Stimulated activated CD4-positive, alpha-beta T cell treated with anti-CD3 and anti-CD28 coated beads, Interleukin-15, amount 100 ng/mL, for 24 hours (primary cell): ENCODE measurements at regions not wholly inside any gene's neighbourhood (a gene's known extent, or its start where the extent isn't known, plus 50 kb on each side); places are given as distances from the start of the nearest gene placed in this dataset.

Experiments used
- DNase-seq: peaks from one replicate; pipeline ENCODE4 v3.0.0-alpha.2; 2020

DNA sequence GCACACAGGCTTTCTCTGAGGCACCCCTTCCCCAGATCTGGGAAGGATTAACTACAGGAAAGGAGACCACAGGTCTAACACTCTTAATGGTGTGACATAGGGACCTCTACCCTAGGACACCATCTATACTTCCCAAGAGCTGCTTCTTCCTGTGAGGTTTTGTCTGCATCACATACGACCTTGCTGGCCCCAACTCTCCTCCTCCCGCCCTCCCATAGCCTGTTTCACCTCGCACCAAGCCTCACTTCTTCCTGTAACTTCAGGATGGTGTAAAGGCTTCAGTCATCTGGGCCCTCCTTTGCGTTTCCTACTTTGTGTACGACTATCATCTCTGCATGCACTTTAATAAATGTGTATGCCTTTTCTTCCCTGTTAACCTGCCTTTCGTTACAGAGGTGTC lies 274.3 kb downstream of the KLF6 start:
- DNase-seq, result no peak

DNA sequence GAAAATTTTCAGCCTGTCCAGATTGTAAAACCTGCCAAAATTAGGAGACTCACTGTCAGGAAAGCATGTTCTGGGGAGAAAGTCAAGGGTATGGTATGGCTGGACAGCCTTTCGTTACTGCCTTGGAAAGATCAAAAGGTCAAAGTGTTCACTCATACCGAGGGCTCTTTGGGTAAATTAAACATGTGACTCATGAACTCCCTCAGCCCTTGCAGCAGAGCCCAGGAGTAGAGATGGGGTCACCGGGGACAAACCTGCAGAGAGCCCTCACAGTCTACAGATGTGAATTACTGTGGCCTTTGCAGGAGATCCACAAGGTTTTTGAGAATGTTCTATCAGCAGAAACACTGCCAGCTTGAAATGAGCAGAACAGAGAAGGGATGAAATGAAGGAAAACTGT lies 275.7 kb downstream of the KLF6 start:
- no peak for DNase-seq

DNA sequence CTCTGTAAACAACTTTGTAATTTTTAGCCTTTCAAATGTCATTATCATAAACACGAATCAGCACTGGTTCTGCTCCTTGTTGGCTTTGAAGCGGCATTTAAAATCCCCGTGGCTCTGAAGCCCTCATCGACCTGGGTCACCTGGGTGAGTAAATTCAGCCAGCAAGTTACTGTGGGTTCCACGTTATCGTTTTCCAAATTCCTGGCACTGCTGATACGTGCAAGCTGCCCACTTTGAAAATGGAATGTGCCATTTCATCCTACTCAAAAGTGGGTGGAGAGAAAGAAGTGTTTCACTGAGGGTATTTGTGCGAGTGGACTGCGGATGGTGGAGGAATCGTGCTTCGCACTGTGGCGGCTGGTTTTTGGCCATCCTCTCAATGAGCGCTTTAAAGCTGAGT lies 281.7 kb downstream of the KLF6 start:
- DNase-seq, result no peak

DNA sequence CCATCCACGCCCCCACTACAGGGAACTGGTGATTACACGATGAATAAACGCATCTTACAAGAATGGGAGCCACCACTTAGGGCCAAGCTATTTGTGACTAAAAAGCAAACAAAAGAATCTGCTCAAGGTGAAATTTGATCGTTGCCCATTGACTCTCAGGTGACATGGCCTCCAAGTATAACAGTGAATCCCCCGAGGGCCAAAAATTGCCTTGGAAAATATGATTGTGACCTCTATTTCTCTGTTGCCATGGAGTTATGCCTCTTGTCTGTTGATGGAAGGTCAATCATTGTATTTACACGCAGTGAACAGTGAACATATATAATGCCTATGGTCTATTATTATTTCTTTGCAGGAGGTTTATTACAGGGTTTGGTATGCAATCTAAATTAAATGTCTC lies 282.3 kb downstream of the KLF6 start:
- DNase-seq, result no peak

GRCh38 chr10:3500408-3500856 lies 284.6 kb downstream of the KLF6 start:
- no peak for DNase-seq

GRCh38 chr10:3499120-3499519 lies 285.9 kb downstream of the KLF6 start:
- no peak for DNase-seq

GRCh38 chr10:3497581-3497980 lies 287.4 kb downstream of the KLF6 start:
- no peak for DNase-seq

GRCh38 chr10:3496138-3496537 lies 288.9 kb downstream of the KLF6 start:
- DNase-seq, result no peak

GRCh38 chr10:3495281-3495680 lies 289.7 kb downstream of the KLF6 start:
- DNase-seq, result no peak

DNA sequence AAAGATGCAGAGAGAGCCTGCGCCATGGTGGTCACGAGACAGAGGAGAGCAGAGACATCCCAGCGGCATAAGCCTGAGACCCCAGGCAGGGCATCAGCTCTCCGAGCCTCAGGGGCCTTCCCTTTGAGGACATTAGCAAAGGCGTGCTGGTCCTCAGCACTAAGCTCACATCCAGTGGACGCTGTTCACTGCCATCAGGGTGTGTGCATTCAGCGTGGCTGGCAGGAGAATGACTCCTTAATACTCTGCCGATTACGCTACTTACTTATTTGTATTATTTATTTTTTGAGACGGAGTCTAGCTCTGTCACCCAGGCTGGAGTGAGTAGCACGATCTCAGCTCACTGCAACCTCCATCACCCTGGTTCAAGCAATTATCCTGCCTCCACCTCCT lies 290.2 kb downstream of the KLF6 start:
- DNase-seq, result no peak

DNA sequence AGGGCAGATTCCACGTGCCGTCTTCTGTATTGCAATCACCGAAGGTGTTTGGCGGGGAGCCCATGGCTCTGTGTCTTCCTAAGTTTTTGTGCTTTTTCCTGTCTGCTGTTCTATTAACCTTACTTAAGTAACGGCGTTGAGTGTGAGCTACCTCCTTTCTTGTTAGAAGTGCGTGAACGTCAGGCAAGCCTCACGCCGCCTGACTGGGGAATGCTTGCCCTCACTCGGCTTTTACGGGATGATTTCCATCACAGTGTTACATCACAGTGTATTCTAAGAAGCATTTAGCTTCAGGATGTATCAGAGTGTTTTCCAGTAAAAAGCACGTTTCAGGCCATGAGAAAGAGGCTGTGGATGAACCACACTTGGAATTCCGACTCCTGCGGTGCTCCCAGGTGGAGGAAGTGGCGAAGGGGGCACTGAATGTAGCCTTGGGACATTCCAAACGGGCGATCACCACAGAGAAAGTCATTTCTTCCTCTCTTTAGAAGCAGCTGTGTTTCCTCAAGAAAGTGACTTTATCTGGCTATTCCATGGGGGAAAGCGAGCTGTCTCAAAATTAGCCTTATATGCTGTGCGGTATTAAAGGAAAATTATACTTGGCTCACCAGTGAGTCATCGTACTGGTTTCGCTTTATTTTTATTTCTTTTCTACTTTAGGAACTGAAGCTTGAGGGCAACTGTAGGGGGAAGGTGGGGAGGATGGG lies 290.7 kb downstream of the KLF6 start:
- DNase-seq, result no peak

DNA sequence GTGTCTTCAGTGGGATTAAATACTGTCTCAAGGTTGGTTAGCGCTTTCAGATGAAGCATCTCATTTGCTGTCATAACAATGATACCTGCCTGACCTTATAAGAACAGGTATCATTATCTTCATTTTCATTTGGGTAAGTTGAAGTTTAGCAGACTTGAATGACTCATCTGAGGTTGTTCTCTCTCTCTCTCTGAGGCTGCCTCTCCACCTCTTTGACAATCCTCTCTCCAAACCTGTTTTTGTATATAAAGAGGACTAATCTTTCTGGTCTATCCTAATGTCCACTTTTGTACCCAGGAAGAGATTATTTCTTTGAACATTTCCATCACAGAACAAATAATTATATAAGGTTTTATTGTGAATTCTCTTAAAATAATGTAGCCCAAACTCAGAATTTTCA lies 291.4 kb downstream of the KLF6 start:
- DNase-seq, result no peak

DNA sequence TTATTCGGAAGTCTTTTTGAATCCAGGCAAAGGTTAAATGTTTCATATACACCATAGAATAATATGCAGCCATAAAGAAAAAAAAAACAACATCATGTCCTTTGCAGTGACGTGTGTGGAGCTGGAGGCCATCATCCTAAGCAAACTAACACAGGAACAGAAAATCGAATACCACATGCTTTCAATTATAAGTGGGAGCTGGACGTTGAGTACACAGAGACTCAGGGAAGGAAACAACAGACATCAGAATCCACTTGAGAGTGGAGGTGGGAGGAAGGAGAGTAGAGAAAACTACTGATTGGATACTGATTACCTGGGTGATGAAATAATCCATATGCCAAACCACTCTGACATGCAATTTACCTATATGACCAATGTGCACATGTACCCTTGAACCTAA lies 293.4 kb downstream of the KLF6 start:
- DNase-seq, result no peak

GRCh38 chr10:3487228-3487627 lies 297.8 kb downstream of the KLF6 start:
- DNase-seq, result no peak

DNA sequence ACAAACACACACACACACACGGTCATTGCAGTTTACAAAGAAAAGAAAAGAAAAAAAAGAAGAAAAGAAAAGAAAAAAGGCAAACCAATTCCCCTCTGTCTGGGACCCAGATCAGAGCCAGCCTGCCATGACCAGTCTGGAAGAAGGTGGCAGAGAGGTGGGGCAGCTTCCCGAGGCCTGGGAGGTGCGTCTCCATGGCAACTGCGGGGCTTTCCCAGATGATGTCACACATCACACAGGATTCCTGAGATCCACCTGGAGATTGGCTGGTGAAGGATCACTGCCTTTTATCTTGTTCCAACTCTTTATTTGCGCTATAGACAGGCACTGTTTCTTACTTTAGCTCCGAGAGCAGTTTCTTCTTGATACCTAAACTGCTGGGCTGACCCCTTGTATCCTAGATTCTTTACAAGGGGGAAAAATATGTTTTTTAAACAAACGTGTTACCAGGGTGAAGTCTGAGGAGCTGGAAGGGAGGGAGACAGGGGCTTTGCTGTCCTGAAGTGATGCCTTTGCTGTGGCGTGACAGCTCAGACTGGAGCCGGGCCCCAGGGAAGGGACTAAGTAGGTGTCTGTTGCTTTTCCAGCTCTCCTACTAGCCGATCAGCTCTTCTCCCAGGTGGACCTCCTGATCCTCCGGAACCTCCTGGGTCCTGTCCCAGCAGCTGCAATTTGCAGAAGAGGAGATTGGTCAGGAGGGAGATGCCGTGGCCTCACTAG lies 298.5 kb downstream of the KLF6 start:
- DNase-seq, result no peak

GRCh38 chr10:3485057-3485686 lies 299.8 kb downstream of the KLF6 start:
- no peak for DNase-seq

DNA sequence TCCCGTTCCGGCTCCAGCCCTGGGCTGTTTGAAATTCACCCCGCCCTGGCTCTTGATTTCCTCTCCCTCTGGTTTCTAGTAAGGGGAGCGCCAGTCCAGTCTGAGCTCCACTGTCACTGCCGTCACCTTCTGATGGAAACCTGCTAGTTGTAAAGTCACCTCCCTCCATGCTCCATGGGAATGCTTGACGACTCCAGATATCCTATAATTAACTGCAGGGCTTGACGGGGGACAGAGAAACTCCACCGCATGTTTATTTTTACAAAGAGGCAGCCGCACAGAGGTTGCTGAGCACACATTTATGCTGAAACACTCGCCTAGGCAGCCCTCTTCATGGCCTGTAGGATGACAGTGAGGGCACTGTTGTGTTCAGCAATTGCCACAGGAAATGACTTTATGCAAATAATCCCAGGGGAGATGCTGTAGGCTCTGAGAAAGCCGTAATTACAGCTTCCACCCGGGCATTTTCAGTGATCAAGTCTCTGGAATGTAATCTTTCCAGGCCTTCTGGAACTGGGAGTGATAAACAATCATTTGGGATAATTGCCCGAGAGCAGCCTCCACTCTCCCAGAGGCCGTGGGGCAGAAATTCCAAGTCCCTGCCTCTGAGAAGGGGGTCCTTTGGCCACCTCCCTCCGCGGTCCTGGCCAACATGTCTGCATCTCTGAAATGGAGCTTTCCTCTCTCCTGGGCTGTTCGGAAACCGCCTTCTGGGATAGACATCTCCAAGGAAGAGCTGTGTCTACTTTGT lies 300.5 kb downstream of the KLF6 start:
- no peak for DNase-seq

DNA sequence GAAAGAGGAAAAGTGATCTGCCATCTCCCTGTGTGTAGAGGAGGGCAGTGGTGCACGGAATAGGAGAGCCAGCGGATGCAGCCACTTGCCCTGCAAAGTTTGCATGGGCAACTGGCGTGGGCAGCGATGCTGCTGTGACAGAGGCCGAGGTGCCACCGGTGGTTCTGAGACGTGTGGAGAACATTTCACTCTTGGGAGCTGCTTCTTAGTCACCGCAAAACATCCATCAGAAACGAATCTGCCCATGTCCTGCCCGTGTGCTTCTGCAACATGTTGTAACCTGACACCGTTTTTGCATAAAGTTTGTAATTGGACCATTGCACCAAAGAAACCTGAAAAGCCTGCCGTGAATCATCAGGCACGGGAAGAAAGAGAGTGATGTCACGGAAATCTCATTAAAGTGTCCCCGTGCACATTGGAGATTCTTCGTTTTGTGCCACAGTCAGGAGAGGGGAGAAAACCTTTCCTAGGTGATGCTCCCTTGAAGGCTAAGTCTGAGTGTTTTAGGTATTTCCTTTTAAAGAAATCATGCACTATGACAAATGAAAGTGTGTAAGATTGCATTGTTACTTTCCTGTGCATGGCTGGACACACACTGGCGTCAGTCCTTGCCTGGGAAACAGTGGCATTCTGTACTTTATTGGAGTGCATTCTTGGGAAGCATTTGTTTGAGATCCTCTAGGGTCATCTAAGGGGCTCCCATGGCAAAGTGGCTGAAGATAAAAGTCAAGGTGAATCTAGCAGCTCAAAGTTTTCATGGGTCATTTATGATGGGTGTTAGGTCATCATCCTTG lies 302.6 kb downstream of the KLF6 start:
- peak; percentile 20 for DNase-seq

GRCh38 chr10:3481496-3481895 lies 303.5 kb downstream of the KLF6 start:
- no peak for DNase-seq

GRCh38 chr10:3480990-3481315 lies 304.1 kb downstream of the KLF6 start:
- DNase-seq, result no peak

DNA sequence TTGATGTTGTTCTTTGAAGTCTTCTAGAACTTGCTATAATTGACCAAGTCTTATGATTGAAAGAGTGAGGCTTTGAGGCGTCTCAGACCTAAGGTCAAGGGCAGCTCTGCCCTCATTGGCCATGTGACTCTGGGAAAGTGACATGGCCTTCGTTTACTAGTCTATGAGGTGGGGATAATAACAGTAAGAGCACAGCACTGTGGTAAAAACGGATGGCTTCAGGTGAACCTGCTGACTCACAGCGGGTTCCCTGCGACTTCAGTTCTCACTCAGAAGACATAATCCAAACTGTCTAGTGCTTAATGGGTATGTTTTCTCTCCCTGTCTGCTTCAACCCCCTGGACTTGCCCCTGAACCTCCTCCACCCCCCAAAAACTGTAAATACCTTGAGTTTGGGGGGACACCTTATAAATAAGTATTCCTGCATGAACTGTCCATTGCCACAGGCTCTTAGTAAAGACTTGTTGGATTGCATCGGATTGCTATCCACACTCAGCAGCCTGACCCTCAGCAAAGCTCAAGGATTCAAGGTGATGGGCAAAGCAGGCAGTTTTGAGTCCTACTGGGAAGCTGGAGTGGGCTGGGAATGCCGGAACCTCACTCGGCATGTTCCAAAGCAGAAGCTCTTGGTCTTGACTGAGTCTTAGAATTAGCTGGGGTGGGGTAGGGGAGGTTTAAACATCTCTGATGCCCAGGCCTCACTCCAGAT lies 304.6 kb downstream of the KLF6 start:
- no peak for DNase-seq

- no peak for DNase-seq
These were observed 306.2 kb upstream of the PITRM1 start for GRCh38 chr10:3478632-3479240.
